Left colon (tissue), 2 donors: ENCODE measurements at regions not wholly inside any gene's neighbourhood (a gene's known extent, or its start where the extent isn't known, plus 50 kb on each side); places are given as distances from the start of the nearest gene placed in this dataset.

ENCODE experiments used
- ATAC-seq: fragments of 200-7000 bp; cut with Tn5 transposase; one replicate; pipeline ENCODE4 v1.9.1; 2020; ENCODE audit warnings: mild to moderate bottlenecking, moderate library complexity
- DNase-seq, 2 donors: peaks; one replicate each; pipeline ENCODE4 v3.0.0-alpha.2; 2020
- intact Hi-C, 2 donors: fragments of 100-400 bp; cut with DNase I in 1 of 2; cut with micrococcal nuclease in 1 of 2; formaldehyde crosslinking; loops; one replicate each; pipeline versions ENCODE4 v1.11.2 to v1.14.0; 2022; cut with DNase I, micrococcal nuclease
- donor health status: DM: no; HTN: no; CAD: no.
- donor health status: DM: yes; HTN: yes; CAD: no.

GRCh38 chr2:207385903-207386302, 143.9 kb upstream of the CREB1 start:
- no peak for DNase-seq
- no peak for ATAC-seq
- intact Hi-C loops = no loop called here

DNA sequence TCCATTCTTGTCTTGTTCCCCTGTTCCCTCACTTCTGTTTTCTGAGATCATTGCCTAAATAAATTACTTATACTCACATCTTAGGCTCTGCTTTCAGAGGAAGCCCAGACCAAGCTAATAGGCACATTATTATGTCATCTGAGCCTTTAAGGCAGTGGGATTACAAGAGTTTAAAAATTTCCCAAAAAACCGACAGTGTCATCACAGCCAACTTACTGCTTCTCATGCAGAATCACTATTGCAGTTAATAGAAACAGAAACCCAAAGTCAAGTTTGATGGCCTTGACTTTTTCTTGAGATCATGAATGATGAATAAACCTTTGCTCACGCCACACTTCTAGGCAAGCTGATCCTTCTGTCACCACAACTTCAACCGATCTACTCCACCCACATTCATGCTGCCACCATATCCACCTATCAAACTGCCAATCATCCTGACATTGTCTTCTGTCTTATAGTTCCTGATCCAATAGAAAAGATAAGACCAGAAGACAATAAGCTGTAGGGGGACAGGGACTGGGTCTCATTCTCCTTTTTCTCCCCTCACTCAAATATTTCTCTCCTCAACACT, 142.7 kb upstream of the CREB1 start:
- intact Hi-C loops = no loop called here
- DNase-seq = no peak
- no peak for ATAC-seq

- intact Hi-C loops = no loop called here
- no peak for ATAC-seq
- no peak for DNase-seq
These were observed 139.3 kb upstream of the CREB1 start for GRCh38 chr2:207390302-207391095.

DNA sequence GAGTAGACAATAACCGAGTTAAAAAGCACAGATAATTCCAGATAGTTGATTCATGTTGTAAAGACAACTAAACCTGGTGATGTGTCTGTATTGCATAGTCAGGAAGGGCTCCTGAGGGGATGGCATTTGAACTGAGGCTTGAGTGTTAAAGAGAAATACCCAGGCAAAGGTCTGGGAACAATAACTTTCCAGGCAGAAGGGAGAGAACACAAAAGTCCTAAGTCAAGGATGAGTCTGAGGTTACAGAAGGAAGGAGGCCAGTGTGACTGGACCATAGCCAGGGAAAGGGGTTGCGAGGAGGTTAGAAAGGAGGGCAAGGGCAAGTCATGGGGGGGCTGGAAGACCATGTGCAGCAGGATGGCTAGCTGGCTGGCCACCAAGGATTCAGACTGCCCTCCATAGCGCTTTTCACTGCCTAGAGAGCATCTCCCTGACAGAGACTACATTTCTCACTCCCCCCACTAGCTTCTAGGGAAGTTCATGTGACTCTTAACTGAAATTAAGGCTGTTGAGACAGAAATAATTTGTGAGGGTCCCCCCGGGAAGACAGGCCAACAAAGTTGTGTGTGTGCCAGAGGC, 135.5 kb upstream of the CREB1 start:
- no peak for DNase-seq
- intact Hi-C loops = no loop called here
- no peak for ATAC-seq

GRCh38 chr2:207394812-207395534, 134.8 kb upstream of the CREB1 start:
- no peak for ATAC-seq
- intact Hi-C loops = no loop called here
- DNase-seq = no peak

DNA sequence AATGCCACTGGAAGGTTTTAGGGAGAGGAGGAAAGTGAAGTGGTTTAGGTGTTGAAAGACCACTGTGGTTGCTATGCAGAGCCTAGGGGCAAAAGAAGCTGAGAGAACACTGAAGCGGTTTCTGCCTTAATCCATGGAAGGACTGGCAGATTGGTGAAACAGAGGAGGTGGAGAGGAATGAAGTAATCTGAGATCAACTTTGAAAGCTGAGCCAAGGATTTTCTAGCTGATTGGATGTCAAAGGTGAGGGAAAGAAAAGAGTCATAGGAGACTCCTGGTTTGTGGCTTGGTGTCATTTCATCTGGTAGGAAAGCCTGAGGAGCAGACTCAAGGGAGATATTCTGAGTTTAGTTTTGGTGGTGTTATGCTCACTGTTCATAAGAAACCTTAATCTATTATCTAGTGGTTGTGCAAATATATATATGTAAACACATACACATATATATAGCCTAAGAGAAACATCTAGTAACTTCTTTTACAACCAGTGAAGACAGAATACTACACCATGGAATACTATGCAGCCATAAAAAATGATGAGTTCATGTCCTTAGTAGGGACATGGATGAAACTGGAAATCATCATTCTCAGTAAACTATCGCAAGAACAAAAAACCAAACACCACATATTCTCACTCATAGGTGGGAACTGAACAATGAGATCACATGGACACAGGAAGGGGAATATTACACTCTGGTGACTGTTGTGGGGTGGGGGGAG, 134.1 kb upstream of the CREB1 start:
- intact Hi-C loops = no loop called here
- DNase-seq (no peak), ATAC-seq (no peak)

GRCh38 chr2:207397917-207398655, 131.7 kb upstream of the CREB1 start:
- ATAC-seq = no peak
- intact Hi-C loops = no loop called here
- no peak for DNase-seq

DNA sequence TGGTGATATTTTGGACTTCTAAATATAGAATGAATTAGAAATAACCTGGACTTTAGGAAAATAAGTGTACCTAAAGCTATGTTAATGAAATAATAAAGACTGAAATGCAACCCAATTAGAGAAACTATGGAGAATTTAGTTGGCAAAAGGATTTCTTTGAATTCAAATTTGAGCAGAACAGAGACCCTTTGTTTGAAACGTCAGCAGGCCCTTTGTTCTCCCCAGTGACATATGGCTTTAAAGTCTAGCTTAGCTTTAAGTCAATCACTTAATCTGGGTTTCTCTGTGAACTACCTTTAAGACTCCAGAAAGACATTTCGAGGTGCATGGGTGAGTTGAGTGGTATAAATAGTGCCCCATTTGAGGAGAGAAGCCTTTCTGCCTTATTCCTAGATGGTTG, 130.5 kb upstream of the CREB1 start:
- intact Hi-C loops = no loop called here
- DNase-seq (no peak), ATAC-seq (no peak)

- intact Hi-C loops = no loop called here
- ATAC-seq = no peak
- DNase-seq = no peak
These were observed 128.4 kb upstream of the CREB1 start for GRCh38 chr2:207401338-207401737.

DNA sequence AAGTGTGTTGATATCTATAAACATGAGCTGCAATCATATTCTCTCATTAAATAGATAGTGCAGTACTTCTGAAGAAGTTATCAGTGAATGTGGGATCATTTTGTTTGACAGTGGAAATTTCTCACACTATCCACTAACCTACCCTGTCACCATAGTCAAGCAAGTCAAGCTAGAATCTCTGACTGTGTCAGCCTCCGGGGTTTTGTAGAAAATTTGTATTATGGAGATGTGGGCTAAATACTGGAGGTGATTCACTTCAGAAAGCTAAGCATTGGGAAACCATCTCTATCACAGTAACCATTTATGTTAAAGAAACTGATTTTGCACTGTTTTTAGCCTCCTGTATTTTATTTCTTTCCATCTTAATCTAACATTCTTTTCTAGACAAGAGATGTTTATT, 126.6 kb upstream of the CREB1 start:
- DNase-seq (no peak), ATAC-seq (no peak)
- intact Hi-C loops = no loop called here

DNA sequence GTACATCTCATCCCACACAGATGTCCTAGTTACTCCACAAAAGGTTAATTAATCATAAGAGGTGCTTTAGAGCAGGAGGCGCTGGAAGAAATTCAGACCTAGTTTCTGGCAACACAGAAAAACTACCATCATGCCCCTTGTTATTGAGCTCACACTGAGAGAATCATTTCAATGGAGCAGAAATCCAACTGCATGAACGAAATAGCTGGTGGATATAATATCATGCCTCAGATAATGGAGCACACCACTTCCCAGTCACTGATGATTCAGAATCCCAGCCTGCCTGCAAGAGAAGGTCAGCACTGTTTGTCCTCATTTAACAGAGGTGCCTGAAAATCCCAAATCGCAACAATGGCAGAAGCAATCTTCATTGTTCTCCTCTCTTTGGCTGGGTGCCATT, 125.8 kb upstream of the CREB1 start:
- DNase-seq (no peak), ATAC-seq (no peak)
- intact Hi-C loops = no loop called here

DNA sequence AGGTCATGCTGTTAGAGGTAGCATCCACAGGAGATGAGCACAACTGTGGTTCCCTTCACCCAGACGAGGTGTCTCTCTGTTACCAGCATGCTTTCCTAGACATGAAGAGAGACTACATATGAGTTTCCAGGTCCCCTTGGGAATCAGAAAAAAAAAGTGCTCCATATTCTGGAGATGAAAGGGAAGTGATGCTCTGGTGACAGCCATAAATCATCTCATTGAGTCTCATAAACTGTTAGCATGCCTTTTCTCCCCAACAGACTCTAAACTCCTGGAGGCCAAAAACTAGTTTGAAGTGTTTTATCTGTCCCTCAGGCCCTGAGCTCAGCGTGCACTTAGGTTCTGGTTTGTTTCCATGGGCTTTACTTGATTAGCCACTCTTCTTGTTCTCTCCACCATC, 124.6 kb upstream of the CREB1 start:
- intact Hi-C loops = no loop called here
- DNase-seq = no peak
- ATAC-seq = no peak

DNA sequence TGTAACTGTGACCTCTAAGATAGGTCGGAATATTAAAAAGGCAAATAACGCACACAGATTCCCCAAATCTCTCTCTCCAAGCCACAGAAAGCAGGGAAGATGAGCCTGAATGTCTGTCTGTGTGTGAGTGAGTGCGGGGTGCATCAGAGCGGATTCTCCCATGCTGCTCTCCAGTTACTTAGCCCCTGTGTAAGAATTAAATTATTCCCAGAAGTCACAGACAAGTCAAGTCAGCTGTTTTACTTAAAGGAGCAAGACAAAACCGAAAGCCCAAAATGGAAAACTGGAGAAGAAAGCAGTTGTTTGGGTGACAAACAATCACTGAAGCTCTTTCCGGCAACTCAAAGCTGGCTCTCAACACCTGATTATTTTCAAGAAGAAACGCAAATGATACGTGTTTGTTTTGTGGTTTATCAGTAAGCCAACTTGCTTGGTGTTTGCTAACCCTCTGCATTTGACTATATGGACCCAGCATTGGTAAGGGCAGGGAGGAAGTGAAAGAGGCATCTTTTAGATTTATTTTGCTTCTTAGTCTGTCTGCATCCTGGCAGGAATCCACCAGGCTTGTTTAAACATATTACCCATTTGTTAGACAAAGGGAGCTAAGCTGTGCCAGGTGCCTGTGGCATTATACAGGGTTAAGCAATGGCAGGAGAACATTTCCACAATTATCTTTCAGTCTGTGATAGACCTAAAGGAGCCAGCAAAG, 121.5 kb upstream of the CREB1 start:
- peak in 1 of 2 donors; percentile 6 for DNase-seq

GRCh38 chr2:207409517-207409916, 120.2 kb upstream of the CREB1 start:
- intact Hi-C loops = no loop called here
- DNase-seq (no peak), ATAC-seq (no peak)

More for the DNA sequence above, 121.5 kb upstream of the CREB1 start:
- intact Hi-C loops = no loop called here
- no peak for ATAC-seq

DNA sequence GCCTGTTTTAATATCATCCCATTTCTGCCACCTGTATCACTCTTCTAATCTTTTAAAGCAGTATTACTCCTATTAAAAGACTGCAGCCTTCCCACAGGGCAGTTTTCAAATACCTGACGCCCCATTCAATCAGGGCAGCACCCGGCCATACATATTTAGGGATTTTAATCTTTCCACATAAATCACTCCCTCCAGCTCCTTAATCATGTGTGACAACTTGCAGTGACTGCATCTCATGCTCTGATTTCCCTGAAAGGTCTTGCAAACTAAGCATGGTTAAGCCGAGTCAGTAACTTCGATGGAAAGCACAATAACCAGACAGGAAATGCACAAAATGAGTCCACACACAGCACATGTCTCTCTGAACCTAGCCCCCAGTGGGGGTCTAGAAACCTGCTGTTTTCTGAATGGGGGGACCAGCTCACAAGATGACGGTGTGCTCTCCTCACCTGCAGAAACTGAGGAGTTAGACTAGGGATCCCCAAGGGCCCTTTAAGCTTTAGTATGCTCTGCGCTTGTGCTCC, 116.9 kb upstream of the CREB1 start:
- ATAC-seq (no peak), DNase-seq (no peak)
- intact Hi-C loops = no loop called here

DNA sequence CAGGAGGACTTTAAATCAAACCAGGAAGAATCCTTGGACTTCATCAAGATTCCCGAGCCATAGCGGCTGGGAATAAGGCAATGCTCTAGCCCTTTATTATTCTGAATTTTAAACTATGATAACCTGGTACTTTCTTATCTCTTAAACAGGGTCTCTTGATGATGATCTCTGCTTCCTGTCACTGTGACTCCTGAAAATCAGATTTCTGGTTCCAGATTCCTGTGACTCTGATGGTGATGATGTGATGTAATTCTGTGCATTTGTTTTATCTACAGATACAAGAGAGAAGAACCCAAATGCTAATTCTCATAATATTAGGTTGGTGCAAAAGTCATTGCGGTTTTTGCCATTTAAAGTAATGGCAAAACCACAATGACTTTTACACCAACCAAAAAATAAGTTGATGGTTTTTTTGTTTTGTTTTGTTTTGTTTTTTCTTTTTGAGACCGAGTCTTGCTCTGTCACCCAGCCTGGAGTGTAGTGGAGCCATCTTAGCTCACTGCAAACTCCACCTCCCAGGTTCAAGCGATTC, 116.3 kb upstream of the CREB1 start:
- DNase-seq (no peak), ATAC-seq (no peak)
- intact Hi-C loops = no loop called here

GRCh38 chr2:207416111-207416510, 113.7 kb upstream of the CREB1 start:
- intact Hi-C loops = no loop called here
- DNase-seq = no peak
- ATAC-seq = no peak

DNA sequence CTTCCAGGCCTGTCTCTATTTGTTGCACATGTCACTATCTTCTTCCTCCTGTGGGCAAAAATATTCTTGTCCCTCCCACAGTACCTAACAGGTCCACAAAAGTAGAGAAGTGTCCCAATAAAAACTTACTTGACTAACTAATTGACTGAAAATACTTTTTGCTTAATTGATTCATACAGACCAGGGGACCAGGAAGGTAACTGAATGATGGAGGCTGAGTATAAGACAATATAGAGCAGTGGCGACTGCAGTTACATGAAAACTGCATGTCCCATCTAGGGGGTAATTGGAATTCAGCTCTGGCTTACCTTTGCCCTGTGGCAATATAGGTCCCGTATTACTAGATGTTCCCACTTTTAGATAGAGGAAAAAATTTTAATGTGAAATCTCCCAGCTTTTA, 112.9 kb upstream of the CREB1 start:
- no peak for DNase-seq
- no peak for ATAC-seq
- intact Hi-C loops = no loop called here
